Suprapubic skin (tissue), 4 donors: ENCODE measurements at regions not wholly inside any gene's neighbourhood (a gene's known extent, or its start where the extent isn't known, plus 50 kb on each side); places are given as distances from the start of the nearest gene placed in this dataset.

Experiments used
- CTCF ChIP-seq, 2 donors: fragments of 200-600 bp in 1 of 2; fragments of 450-650 bp in 1 of 2; sonication (generic) in 1 of 2; IDR thresholded peaks; one replicate each; pipeline ENCODE4 v1.5.1; 2016 to 2019; ENCODE audit warnings: antibody characterized with exemption in 2 of 2, mild to moderate bottlenecking in 1 of 2, moderate library complexity in 1 of 2
- EP300 ChIP-seq: sonication (generic); formaldehyde crosslinking; IDR thresholded peaks from one replicate; pipeline ENCODE4 v1.6.1; 2017; ENCODE audit warnings: antibody characterized with exemption
- POLR2AphosphoS5 ChIP-seq, 3 donors: sonication (generic); formaldehyde crosslinking; IDR thresholded peaks; one replicate each; pipeline ENCODE4 v1.6.1; 2017; ENCODE audit warnings: antibody characterized with exemption in 3 of 3

GRCh38 chr3:127056281-127056680, 73.4 kb downstream of the PLXNA1 start:
- no peak for TF ChIP-seq CTCF (IDR thresholded peaks at IDR 0.05)
- TF ChIP-seq EP300: no peak
- TF ChIP-seq POLR2AphosphoS5 (IDR thresholded peaks at IDR 0.05): no peak
